ENCODE measurements at regions not wholly inside any gene's neighbourhood (a gene's known extent, or its start where the extent isn't known, plus 50 kb on each side); places are given as distances from the start of the nearest gene placed in this dataset.

GRCh38 chr1:61563611-61564010 is 161.3 kb downstream of the TM2D1 start:
- H3K36me3 Mint-ChIP-seq = peaks cover 19% of the 10 kb centered on the region
- no peaks in the 10 kb centered on the region; the same call in 1 of the 2 replicates for H3K27me3 Mint-ChIP-seq (ENCODE audit: low read depth)
- H3K4me1 Mint-ChIP-seq = no peaks in the 10 kb centered on the region
- ATAC-seq (no peak), DNase-seq (ENCODE audit: low spot score) (no peak)
- CTCF ChIA-PET = no interaction called here
- TF ChIP-seq CDX4 (CRISPR knock-in tag; IDR thresholded peaks at IDR 0.05; ENCODE audit: borderline replicate concordance) = no peak
- TF ChIP-seq ATF6 (CRISPR knock-in tag; IDR thresholded peaks at IDR 0.05) = no peak
- TF ChIP-seq ATF1 (CRISPR knock-in tag; IDR thresholded peaks at IDR 0.05) = no peak
- TF ChIP-seq MYBL2 (CRISPR knock-in tag; IDR thresholded peaks at IDR 0.05) = no peak
- no peak for TF ChIP-seq SP1 (CRISPR knock-in tag; conservative IDR thresholded peaks at IDR 0.05)
- TF ChIP-seq ELF4 (CRISPR knock-in tag; IDR thresholded peaks at IDR 0.05; ENCODE audit: low read depth) = no peak
- no peak for TF ChIP-seq JUN (CRISPR knock-in tag; IDR thresholded peaks at IDR 0.05)
- no peak for TF ChIP-seq IRF1 (CRISPR knock-in tag; IDR thresholded peaks at IDR 0.05)
- H3K27ac Mint-ChIP-seq = no peak overlapping the region
- no peaks in the 10 kb centered on the region; the same call in 1 of the 2 replicates for H3K9me3 Mint-ChIP-seq
- POLR2A ChIA-PET = no interaction called here
- H3K4me3 Mint-ChIP-seq = no peak overlapping the region

DNA sequence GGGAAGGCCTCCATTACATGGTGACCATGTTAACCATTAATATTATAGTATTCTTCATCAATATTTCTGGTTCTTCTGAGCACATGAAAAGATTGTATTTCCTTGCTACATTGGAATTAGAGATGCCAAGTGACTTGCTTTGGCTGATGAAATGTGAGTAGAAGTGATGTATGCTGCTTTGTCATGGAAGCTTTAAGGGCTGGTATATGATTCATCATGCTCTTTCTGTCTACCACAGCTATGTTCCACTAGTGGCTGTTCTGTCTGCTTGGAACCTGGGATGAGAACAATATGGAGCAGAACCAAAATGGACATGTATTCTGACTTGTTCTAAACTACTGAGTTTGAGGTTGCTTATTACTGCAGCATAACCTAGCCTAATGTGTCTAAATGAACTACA is 163.3 kb downstream of the TM2D1 start:
- ATAC-seq (no peak), DNase-seq (ENCODE audit: low spot score) (no peak)
- Mint-ChIP-seq H3K9me3 (peaks cover 4% of the 10 kb centered on the region), H3K36me3 (peaks cover 16% of the 10 kb centered on the region), H3K4me3 (no peak overlapping the region), H3K27ac (no peak overlapping the region), H3K4me1 (no peaks in the 10 kb centered on the region), H3K27me3 (ENCODE audit: low read depth) (no peaks in the 10 kb centered on the region; the same call in 1 of the 2 replicates)
- ChIA-PET POLR2A (no interaction called here), CTCF (no interaction called here)
- TF ChIP-seq NFE2L1 (CRISPR knock-in tag; IDR thresholded peaks at IDR 0.05) (no peak), ESRRA (CRISPR knock-in tag; IDR thresholded peaks at IDR 0.05; ENCODE audit: borderline replicate concordance) (no peak), TEAD4 (CRISPR knock-in tag; IDR thresholded peaks at IDR 0.05) (no peak), IRF1 (CRISPR knock-in tag; IDR thresholded peaks at IDR 0.05) (no peak), TEAD1 (CRISPR knock-in tag; IDR thresholded peaks at IDR 0.05) (no peak), JAZF1 (CRISPR knock-in tag; IDR thresholded peaks at IDR 0.05) (no peak), ZNF121 (CRISPR knock-in tag; IDR thresholded peaks at IDR 0.05) (no peak), FOXJ3 (CRISPR knock-in tag; IDR thresholded peaks at IDR 0.05; ENCODE audit: borderline replicate concordance) (no peak), ZBTB21 (CRISPR knock-in tag; IDR thresholded peaks at IDR 0.05; ENCODE audit: borderline replicate concordance) (no peak), SMAD3 (CRISPR knock-in tag; IDR thresholded peaks at IDR 0.05; ENCODE audit: borderline replicate concordance) (no peak), ELF4 (CRISPR knock-in tag; IDR thresholded peaks at IDR 0.05; ENCODE audit: low read depth) (no peak)
- TF ChIP-seq, protein P1, sequence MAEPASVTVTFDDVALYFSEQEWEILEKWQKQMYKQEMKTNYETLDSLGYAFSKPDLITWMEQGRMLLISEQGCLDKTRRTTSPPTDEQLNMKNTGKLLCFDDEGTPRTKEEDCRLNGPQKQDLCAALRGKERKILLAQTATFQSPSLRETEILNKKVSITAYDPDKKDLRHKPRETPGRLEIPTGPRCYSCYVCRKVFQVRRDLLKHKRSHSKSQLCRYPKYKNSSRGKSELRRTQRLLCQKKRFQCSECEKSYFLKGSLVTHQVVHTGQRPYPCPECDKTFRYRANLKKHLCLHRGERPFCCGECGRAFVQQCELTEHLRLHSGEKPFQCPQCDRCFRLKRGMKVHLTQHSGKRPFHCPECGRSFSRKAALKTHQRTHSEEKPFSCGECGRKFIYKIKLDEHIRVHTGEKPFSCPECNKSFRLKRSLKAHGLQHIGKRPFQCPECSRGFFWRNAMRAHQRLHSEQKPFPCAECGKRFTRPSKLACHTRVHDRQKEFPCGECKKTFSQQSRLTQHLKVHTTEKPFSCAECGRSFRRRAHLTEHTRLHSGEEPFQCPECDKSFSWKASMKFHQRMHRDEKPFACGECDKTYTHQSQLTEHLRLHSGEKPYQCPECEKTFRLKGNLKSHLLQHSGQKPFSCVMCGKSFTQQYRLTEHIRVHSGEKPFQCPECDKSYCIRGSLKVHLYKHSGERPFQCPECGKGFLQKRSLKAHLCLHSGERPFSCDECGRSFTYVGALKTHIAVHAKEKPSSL (CRISPR knock-in tag; conservative IDR thresholded peaks at IDR 0.05) = no peak
- TF ChIP-seq, protein P2, sequence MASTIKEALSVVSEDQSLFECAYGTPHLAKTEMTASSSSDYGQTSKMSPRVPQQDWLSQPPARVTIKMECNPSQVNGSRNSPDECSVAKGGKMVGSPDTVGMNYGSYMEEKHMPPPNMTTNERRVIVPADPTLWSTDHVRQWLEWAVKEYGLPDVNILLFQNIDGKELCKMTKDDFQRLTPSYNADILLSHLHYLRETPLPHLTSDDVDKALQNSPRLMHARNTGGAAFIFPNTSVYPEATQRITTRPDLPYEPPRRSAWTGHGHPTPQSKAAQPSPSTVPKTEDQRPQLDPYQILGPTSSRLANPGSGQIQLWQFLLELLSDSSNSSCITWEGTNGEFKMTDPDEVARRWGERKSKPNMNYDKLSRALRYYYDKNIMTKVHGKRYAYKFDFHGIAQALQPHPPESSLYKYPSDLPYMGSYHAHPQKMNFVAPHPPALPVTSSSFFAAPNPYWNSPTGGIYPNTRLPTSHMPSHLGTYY (CRISPR knock-in tag; IDR thresholded peaks at IDR 0.05) = no peak
- TF ChIP-seq, protein P3, sequence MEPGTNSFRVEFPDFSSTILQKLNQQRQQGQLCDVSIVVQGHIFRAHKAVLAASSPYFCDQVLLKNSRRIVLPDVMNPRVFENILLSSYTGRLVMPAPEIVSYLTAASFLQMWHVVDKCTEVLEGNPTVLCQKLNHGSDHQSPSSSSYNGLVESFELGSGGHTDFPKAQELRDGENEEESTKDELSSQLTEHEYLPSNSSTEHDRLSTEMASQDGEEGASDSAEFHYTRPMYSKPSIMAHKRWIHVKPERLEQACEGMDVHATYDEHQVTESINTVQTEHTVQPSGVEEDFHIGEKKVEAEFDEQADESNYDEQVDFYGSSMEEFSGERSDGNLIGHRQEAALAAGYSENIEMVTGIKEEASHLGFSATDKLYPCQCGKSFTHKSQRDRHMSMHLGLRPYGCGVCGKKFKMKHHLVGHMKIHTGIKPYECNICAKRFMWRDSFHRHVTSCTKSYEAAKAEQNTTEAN (CRISPR knock-in tag; IDR thresholded peaks at IDR 0.05) = no peak
- TF ChIP-seq, protein P4, sequence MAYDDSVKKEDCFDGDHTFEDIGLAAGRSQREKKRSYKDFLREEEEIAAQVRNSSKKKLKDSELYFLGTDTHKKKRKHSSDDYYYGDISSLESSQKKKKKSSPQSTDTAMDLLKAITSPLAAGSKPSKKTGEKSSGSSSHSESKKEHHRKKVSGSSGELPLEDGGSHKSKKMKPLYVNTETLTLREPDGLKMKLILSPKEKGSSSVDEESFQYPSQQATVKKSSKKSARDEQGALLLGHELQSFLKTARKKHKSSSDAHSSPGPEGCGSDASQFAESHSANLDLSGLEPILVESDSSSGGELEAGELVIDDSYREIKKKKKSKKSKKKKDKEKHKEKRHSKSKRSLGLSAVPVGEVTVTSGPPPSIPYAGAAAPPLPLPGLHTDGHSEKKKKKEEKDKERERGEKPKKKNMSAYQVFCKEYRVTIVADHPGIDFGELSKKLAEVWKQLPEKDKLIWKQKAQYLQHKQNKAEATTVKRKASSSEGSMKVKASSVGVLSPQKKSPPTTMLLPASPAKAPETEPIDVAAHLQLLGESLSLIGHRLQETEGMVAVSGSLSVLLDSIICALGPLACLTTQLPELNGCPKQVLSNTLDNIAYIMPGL (CRISPR knock-in tag; IDR thresholded peaks at IDR 0.05) = no peak
